HepG2 (cell line): ENCODE measurements at regions not wholly inside any gene's neighbourhood (a gene's known extent, or its start where the extent isn't known, plus 50 kb on each side); places are given as distances from the start of the nearest gene placed in this dataset.

Source experiments
- ATAC-seq: fragments of 200-7000 bp; cut with Tn5 transposase; 3 replicates; pipeline ENCODE4 v1.9.1; 2020; ENCODE audit warnings: mild to moderate bottlenecking, moderate library complexity
- BruUV-seq: library from RNA; stranded (reverse); fragments of 400-500 nt; replicated peaks from 2 replicates; lab custom pipeline; 2021; lab: Mats Ljungman, UMichigan
- CTCF ChIA-PET: fragments of 300-600 bp; formaldehyde crosslinking; extraction: SDS; loops from one replicate; lab custom pipeline; 2021; ENCODE audit warnings: low total read pairs, inconsistent platforms, low intra/inter-chr PET ratio; lab: Yijun Ruan, JAX
- POLR2A ChIA-PET: fragments of 350-600 bp; sonication (Branson Sonifier 250); formaldehyde crosslinking; loops from one replicate; lab custom pipeline; 2020; ENCODE audit warnings: antibody characterized with exemption, inconsistent platforms; lab: Yijun Ruan, JAX
- DNase-seq: peaks from one replicate; pipeline ENCODE4 v3.0.0-alpha.2; 2015; ENCODE audit warnings: low spot score
- FAIRE-seq: peaks from 3 replicates; lab custom pipeline; 2011; peaks lifted over from hg19 to GRCh38; lab: Jason Lieb, UNC
- H2AFZ ChIP-seq: one replicate; pipeline ENCODE4 v1.6.1; 2011; ENCODE audit warnings: low read length, inconsistent platforms
- H3K27ac ChIP-seq: fragments of 300-600 bp; 3 replicates; pipeline ENCODE4 v1.8.0; 2011; ENCODE audit warnings: mixed run types, mild to moderate bottlenecking, mixed read lengths, low read length, inconsistent platforms; ENCODE audit not compliant: insufficient read depth; ENCODE audit errors: extremely low read length
- H3K27me3 ChIP-seq, 2 experiments: fragments of 200-600 bp in 1 of 2; 2 replicates in 1 of 2; 3 replicates in 1 of 2; pipeline versions ENCODE4 v1.6.0 to v1.8.0; 2011; ENCODE audit warnings: low read length in 2 of 2, mild to moderate bottlenecking in 2 of 2, moderate library complexity in 2 of 2, inconsistent platforms in 1 of 2; ENCODE audit not compliant: insufficient read depth in 2 of 2, control insufficient read depth in 1 of 2
- H3K36me3 ChIP-seq, 2 experiments: fragments of 200-600 bp in 1 of 2; replicated peaks in 1 of 2; 2 replicates in 1 of 2; 3 replicates in 1 of 2; pipeline versions ENCODE4 v1.5.1 to v1.8.0; 2011; ENCODE audit warnings: low read length in 2 of 2, inconsistent platforms in 1 of 2; ENCODE audit not compliant: insufficient read depth in 2 of 2, control insufficient read depth in 1 of 2
- H3K4me1 ChIP-seq: 2 replicates; pipeline ENCODE4 v1.5.1; 2012; ENCODE audit warnings: low read length, inconsistent platforms; ENCODE audit not compliant: insufficient read depth
- H3K4me2 ChIP-seq: 2 replicates; pipeline ENCODE4 v1.6.0; 2011; ENCODE audit warnings: low read depth, low read length, inconsistent platforms
- H3K4me3 ChIP-seq, 3 experiments: fragments of 200-600 bp in 1 of 3; sonication (generic), shearing (Covaris generic) in 1 of 3; replicated peaks in 1 of 3; 2 replicates each; pipeline ENCODE4 v1.5.1; 2011 to 2016; ENCODE audit warnings: low read length in 3 of 3, inconsistent platforms in 2 of 3, low read depth in 2 of 3, mild to moderate bottlenecking in 2 of 3, control low read depth in 1 of 3, mixed read lengths in 1 of 3; ENCODE audit not compliant: insufficient read depth in 1 of 3
- H3K79me2 ChIP-seq: one replicate; pipeline ENCODE4 v1.6.1; 2011; ENCODE audit warnings: low read length, inconsistent platforms; ENCODE audit not compliant: insufficient read depth
- H3K9ac ChIP-seq: 2 replicates; pipeline ENCODE4 v1.6.0; 2011; ENCODE audit warnings: mild to moderate bottlenecking, low read depth, low read length, inconsistent platforms; ENCODE audit not compliant: insufficient read depth
- H3K9me3 ChIP-seq: 2 replicates; pipeline ENCODE4 v1.5.1; 2012; ENCODE audit warnings: mild to moderate bottlenecking, low read length
- H4K20me1 ChIP-seq: 2 replicates; pipeline ENCODE4 v1.6.0; 2011; ENCODE audit warnings: inconsistent platforms, mild to moderate bottlenecking, low read length, moderate library complexity; ENCODE audit not compliant: insufficient read depth
- ARID2 ChIP-seq: sonication (generic); formaldehyde crosslinking; IDR thresholded peaks from 2 replicates; pipeline ENCODE4 v1.8.1; 2022; ENCODE audit warnings: mild to moderate bottlenecking, missing genetic modification reagents, borderline replicate concordance
- CEBPG ChIP-seq: IDR thresholded peaks from 2 replicates; pipeline ENCODE4 v1.6.1; 2016
- DR1 ChIP-seq: sonication (generic); formaldehyde crosslinking; IDR thresholded peaks from 2 replicates; pipeline ENCODE4 v1.8.0; 2021; ENCODE audit warnings: mild to moderate bottlenecking, missing genetic modification reagents, inconsistent platforms
- GTF2F1 ChIP-seq: fragments of 150-350 bp; IDR thresholded peaks from 2 replicates; pipeline ENCODE4 v1.6.1; 2014; ENCODE audit warnings: low read length
- KLF12 ChIP-seq: sonication (generic); formaldehyde crosslinking; IDR thresholded peaks from 2 replicates; pipeline ENCODE4 v1.4.0; 2020; ENCODE audit warnings: missing genetic modification reagents, borderline replicate concordance
- KMT2B ChIP-seq: IDR thresholded peaks from 2 replicates; pipeline ENCODE4 v1.6.1; 2016; ENCODE audit warnings: missing genetic modification reagents, missing compliant biosample characterization
- MAFK ChIP-seq, 2 experiments: IDR thresholded peaks in 1 of 2; conservative IDR thresholded peaks in 1 of 2; 2 replicates each; pipeline ENCODE4 v1.6.1; 2011; ENCODE audit warnings: improper control_type of control experiment in 2 of 2, low read length in 2 of 2
- PAF1 ChIP-seq: IDR thresholded peaks from 2 replicates; pipeline ENCODE4 v1.6.1; 2016; ENCODE audit warnings: missing genetic modification reagents, missing compliant biosample characterization
- PAX8 ChIP-seq: sonication (generic); formaldehyde crosslinking; IDR thresholded peaks from 2 replicates; pipeline ENCODE4 v1.8.0; 2022; ENCODE audit warnings: mild to moderate bottlenecking, missing genetic modification reagents, borderline replicate concordance
- PPARG ChIP-seq: conservative IDR thresholded peaks from 2 replicates; pipeline ENCODE4 v1.6.1; 2016; ENCODE audit warnings: missing biosample characterization, missing genetic modification reagents
- PRPF4 ChIP-seq: fragments of 200-400 bp; formaldehyde crosslinking; IDR thresholded peaks from 2 replicates; pipeline ENCODE4 v1.6.1; 2016; ENCODE audit warnings: low read length, low read depth; ENCODE audit not compliant: poor library complexity, severe bottlenecking
- RNF2 ChIP-seq: fragments of 450-650 bp; conservative IDR thresholded peaks from 2 replicates; pipeline ENCODE4 v1.6.1; 2016; ENCODE audit warnings: low read depth
- SP1 ChIP-seq, 2 experiments: fragments of 450-650 bp in 1 of 2; sonication (generic) in 1 of 2; formaldehyde crosslinking in 1 of 2; IDR thresholded peaks; 2 replicates each; pipeline versions ENCODE4 v1.4.0 to v1.6.1; 2016 to 2020; ENCODE audit warnings: missing genetic modification reagents in 1 of 2
- STAG1 ChIP-seq: sonication (generic); formaldehyde crosslinking; IDR thresholded peaks from 2 replicates; pipeline ENCODE4 v1.4.0; 2020; ENCODE audit warnings: missing genetic modification reagents
- ZKSCAN5 ChIP-seq: sonication (generic); formaldehyde crosslinking; IDR thresholded peaks from 2 replicates; pipeline ENCODE4 v1.5.1; 2020; ENCODE audit warnings: mild to moderate bottlenecking, missing genetic modification reagents
- ZNF333 ChIP-seq: sonication (generic); formaldehyde crosslinking; IDR thresholded peaks from 2 replicates; pipeline ENCODE4 v1.4.0; 2020; ENCODE audit warnings: mild to moderate bottlenecking, missing genetic modification reagents, borderline replicate concordance
- ZNF501 ChIP-seq: sonication (generic); formaldehyde crosslinking; IDR thresholded peaks from 2 replicates; pipeline ENCODE4 v1.5.1; 2020; ENCODE audit warnings: mild to moderate bottlenecking, moderate library complexity, missing genetic modification reagents
- ZNF546 ChIP-seq: sonication (generic); formaldehyde crosslinking; conservative IDR thresholded peaks from 2 replicates; pipeline ENCODE4 v1.8.1; 2023; ENCODE audit warnings: mild to moderate bottlenecking, missing genetic modification reagents
- ZNF567 ChIP-seq: sonication (generic); formaldehyde crosslinking; IDR thresholded peaks from 2 replicates; pipeline ENCODE4 v1.8.1; 2023; ENCODE audit warnings: mild to moderate bottlenecking, missing genetic modification reagents, borderline replicate concordance
- ZNF704 ChIP-seq: sonication (generic); formaldehyde crosslinking; IDR thresholded peaks from 2 replicates; pipeline ENCODE4 v1.8.1; 2023; ENCODE audit warnings: mild to moderate bottlenecking, inconsistent platforms, moderate library complexity, missing genetic modification reagents, borderline replicate concordance
- WGBS: methylation state at CpG from one replicate; pipeline ENCODE4 v1.1.6; 2017; ENCODE audit warnings: low lambda C conversion rate; 5-methylcytosine and 5-hydroxymethylcytosine counted together
- in situ Hi-C: cut with HindIII; loops from 2 replicates; pipeline ENCODE4 v1.10.0; 2017; ENCODE audit warnings: low pct_unique_long_range_greater_than_20kb; ENCODE audit not compliant: extremely low pct_ligation_motif_present
- intact Hi-C: fragments of 100-400 bp; cut with micrococcal nuclease; formaldehyde crosslinking; loops from one replicate; pipeline ENCODE4 v1.10.0; 2022; ENCODE audit not compliant: unreplicated experiment

GRCh38 chr7:57361406-57361805, 88.6 kb upstream of the ZNF716 start (continued):
- TF ChIP-seq ZNF704 (CRISPR knock-in tag) (no peak), CEBPG (CRISPR knock-in tag) (no peak), ZNF501 (CRISPR knock-in tag) (no peak), PPARG (CRISPR knock-in tag) (no peak), PAF1 (CRISPR knock-in tag) (no peak), ZKSCAN5 (CRISPR knock-in tag) (no peak), SP1 (IDR thresholded peaks at IDR 0.05) (no peak), SP1 (CRISPR knock-in tag; IDR thresholded peaks at IDR 0.05) (no peak)
- TF ChIP-seq, all 625 proteins: peak for 0

GRCh38 chr7:57362868-57363267, 87.1 kb upstream of the ZNF716 start:
- BruUV-seq, result no TSS peak
- Histone ChIP-seq H2AFZ (no peak overlapping the region), H3K4me1 (no peaks in the 10 kb centered on the region), H3K4me2 (no peak overlapping the region), H3K27ac (no peak overlapping the region), H3K27me3 (no peaks in the 10 kb centered on the region), H3K9ac (no peak overlapping the region), H3K79me2 (no peaks in the 10 kb centered on the region), H3K36me3 (no peaks in the 10 kb centered on the region), H3K4me3 (no peak overlapping the region), H3K9me3 (peaks cover 99% of the 10 kb centered on the region), H4K20me1 (no peaks in the 10 kb centered on the region)
- in situ Hi-C loops, result no loop called here
- 39% methylated on average over 5 of the region's 5 CpGs for WGBS
- FAIRE-seq (no peak), DNase-seq (no peak), ATAC-seq (no peak)
- POLR2A ChIA-PET, result no interaction called here
- CTCF ChIA-PET, result no interaction called here
- intact Hi-C loops, result no loop called here
- no peak for TF ChIP-seq STAG1 (CRISPR knock-in tag)
- TF ChIP-seq ZNF567, result no peak
- no peak for TF ChIP-seq KMT2B (CRISPR knock-in tag)
- no peak for TF ChIP-seq PAX8 (CRISPR knock-in tag)
- TF ChIP-seq KLF12 (CRISPR knock-in tag), result no peak
- no peak for TF ChIP-seq RNF2
- no peak for TF ChIP-seq ARID2
- TF ChIP-seq PRPF4, result no peak
- TF ChIP-seq ZNF333 (CRISPR knock-in tag), result no peak
- no peak for TF ChIP-seq DR1 (CRISPR knock-in tag)
- no peak for TF ChIP-seq ZNF546 (CRISPR knock-in tag)
- TF ChIP-seq GTF2F1, result no peak
- TF ChIP-seq MAFK (conservative IDR thresholded peaks at IDR 0.05 in 1 of 2, IDR thresholded peaks at IDR 0.05 in 1 of 2; ENCODE audit: low read length in 2 of 2), result no peak
